ENCODE measurements at regions not wholly inside any gene's neighbourhood (a gene's known extent, or its start where the extent isn't known, plus 50 kb on each side); places are given as distances from the start of the nearest gene placed in this dataset.
A peak's percentile ranks its signal among the peaks of the same experiment; 100 is the strongest.
"Not testable (repeated sequence)": the region's sequence is repeated elsewhere in the genome, so short reads cannot be mapped to it uniquely, and the experiment has no call there.

GRCh38 chr13:19362946-19363510 is 181.4 kb upstream of the TUBA3C start:
- DNase-seq: peak; percentile 18

- DNase-seq: not testable (repeated sequence)
Observed at GRCh38 chr13:19359697-19360096, 178.1 kb upstream of the TUBA3C start.

GRCh38 chr13:19345916-19346422 is 164.3 kb upstream of the TUBA3C start:
- no peak for DNase-seq

- no peak for DNase-seq
Observed at GRCh38 chr13:19345158-19345557, 163.5 kb upstream of the TUBA3C start.

GRCh38 chr13:19344585-19345120 is 163.0 kb upstream of the TUBA3C start:
- DNase-seq: not testable (repeated sequence)

GRCh38 chr13:19332378-19332777 is 150.8 kb upstream of the TUBA3C start:
- DNase-seq: no peak

GRCh38 chr13:19329365-19329764 is 147.7 kb upstream of the TUBA3C start:
- no peak for DNase-seq

GRCh38 chr13:19324325-19324724 is 142.7 kb upstream of the TUBA3C start:
- no peak for DNase-seq

- DNase-seq: no peak
Observed at GRCh38 chr13:19321222-19321621, 139.6 kb upstream of the TUBA3C start.

- no peak for DNase-seq
Observed at GRCh38 chr13:19305434-19305833, 123.8 kb upstream of the TUBA3C start.

- DNase-seq: no peak
Observed at GRCh38 chr13:19289180-19289579, 107.6 kb upstream of the TUBA3C start.

- DNase-seq: no peak
Observed at GRCh38 chr13:19283836-19284235, 102.2 kb upstream of the TUBA3C start.

- DNase-seq: no peak
Observed at GRCh38 chr13:19268331-19268730, 86.7 kb upstream of the TUBA3C start.

GRCh38 chr13:19267746-19268145 is 86.1 kb upstream of the TUBA3C start:
- no peak for DNase-seq

- no peak for DNase-seq
Observed at GRCh38 chr13:19266979-19267378, 85.4 kb upstream of the TUBA3C start.

GRCh38 chr13:19264711-19265110 is 83.1 kb upstream of the TUBA3C start:
- no peak for DNase-seq

GRCh38 chr13:19252381-19252780 is 70.8 kb upstream of the TUBA3C start:
- DNase-seq: no peak

- no peak for DNase-seq
Observed at GRCh38 chr13:19239114-19239860, 57.7 kb upstream of the TUBA3C start.

Data from activated CD4-positive, alpha-beta T cell treated with anti-CD3 and anti-CD28 coated beads, Interleukin-10, Interleukin-2, amounts not matched to agents 100 ng/mL and 50 ng/mL, durations not matched to agents 16 hours and 8 hours (primary cell).